Sigmoid colon (tissue), 4 donors: ENCODE measurements at regions not wholly inside any gene's neighbourhood (a gene's known extent, or its start where the extent isn't known, plus 50 kb on each side); places are given as distances from the start of the nearest gene placed in this dataset.

ENCODE experiments used
- CTCF ChIP-seq, 4 experiments: fragments of 450-650 bp in 3 of 4; fragments of 200-600 bp in 1 of 4; IDR thresholded peaks; one replicate each; pipeline ENCODE4 v1.5.1; 2016 to 2019; ENCODE audit warnings: antibody characterized with exemption in 4 of 4, mild to moderate bottlenecking in 3 of 4, moderate library complexity in 2 of 4
- EP300 ChIP-seq, 4 donors: sonication (generic); formaldehyde crosslinking; IDR thresholded peaks; one replicate each; pipeline ENCODE4 v1.6.1; 2017; ENCODE audit warnings: antibody characterized with exemption in 4 of 4
- POLR2A ChIP-seq, 2 donors: fragments of 450-650 bp; IDR thresholded peaks; one replicate each; pipeline ENCODE4 v1.6.1; 2016; ENCODE audit warnings: antibody characterized with exemption in 2 of 2, mild to moderate bottlenecking in 2 of 2, moderate library complexity in 2 of 2

- no peak for TF ChIP-seq CTCF (IDR thresholded peaks at IDR 0.05)
- TF ChIP-seq POLR2A (IDR thresholded peaks at IDR 0.05), result no peak
- no peak for TF ChIP-seq EP300 (IDR thresholded peaks at IDR 0.05)
Measured at GRCh38 chr2:187962538-187962937, 329.1 kb upstream of the GULP1 start.
